Smooth muscle cell of the brain vasculature (primary cell): ENCODE measurements at regions not wholly inside any gene's neighbourhood (a gene's known extent, or its start where the extent isn't known, plus 50 kb on each side); places are given as distances from the start of the nearest gene placed in this dataset.

Experiments
- DNase-seq: peaks from one replicate; pipeline ENCODE4 v3.0.0-alpha.2; 2012; ENCODE audit warnings: low read depth, low spot score

DNA sequence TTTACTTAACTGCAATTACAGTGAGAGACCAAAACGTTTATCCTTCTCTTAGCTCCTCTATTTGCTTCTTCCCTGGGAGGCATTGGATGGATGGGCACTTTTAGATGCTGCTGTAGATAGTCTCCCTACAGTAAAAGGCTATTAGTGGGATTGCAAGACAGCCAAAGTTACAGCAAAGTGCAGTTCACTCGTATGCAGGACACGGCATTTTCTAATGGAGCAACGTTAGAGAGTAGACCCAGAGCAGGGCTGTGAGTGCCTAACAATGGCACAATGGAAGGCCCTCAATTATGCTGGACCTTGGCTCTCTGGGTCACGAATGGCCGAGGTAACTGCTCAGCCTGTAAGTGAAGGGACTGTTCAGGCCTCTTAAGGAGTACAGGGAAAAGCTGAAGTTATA, 605.8 kb upstream of the NOX3 start:
- no peak for DNase-seq

DNA sequence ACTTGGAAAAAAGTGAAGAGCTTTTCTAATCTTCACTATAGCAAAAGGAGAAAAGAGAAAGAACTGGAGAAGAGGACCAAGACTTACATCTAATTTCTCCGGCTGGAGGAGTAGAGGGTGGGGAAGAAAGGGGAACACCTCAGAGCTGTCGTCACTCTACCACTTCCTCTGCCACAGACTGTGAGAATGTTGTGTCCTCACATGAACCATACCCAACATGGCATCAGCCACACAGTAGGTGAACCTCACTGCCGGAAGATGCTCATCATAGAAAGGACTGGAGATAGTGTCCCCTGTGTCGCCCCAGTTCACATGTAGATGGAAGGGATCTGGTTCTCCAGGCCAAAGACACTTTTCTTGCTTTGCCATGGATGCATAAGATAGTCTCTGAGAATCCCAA, 604.4 kb upstream of the NOX3 start:
- DNase-seq: no peak

DNA sequence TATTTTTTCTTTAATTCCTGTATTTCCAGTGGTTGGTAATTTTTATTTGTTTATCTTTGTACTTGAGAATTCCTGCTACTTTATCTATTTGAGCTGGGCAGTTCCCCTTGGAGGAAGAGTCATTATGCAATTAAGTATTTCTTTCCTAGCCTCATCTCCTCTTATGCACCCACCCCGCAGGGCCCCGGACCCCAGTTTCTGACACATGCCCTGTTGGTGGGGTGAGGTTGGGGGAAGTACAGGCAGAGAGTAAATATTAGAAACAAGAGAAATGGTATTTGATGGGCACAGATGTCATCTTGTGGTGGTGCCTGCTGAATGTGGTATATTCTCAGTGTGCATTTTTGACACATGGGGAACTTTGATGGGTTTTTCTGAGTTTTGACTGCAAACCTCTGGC, 602.7 kb upstream of the NOX3 start:
- no peak for DNase-seq

DNA sequence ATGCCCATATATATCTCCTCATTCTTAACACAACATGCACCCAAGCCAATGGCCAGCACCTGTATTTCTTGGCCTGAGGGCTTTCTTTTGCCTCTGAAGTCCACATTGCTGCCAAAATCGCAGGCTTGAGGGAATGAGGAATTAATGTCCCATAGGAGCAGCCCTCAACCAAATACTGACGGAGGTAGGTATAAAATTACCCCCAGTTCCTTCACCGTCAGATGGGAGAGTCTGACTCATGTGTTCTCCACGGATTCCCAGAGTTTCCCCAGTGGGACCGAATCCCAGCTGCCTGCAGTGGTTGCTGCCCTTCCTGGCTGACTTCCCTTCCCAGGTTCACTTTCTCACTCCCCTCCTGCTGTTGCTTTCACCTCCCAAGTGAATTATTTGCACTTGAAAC, 602.2 kb upstream of the NOX3 start:
- no peak for DNase-seq

GRCh38 chr6:156056085-156056484, 600.4 kb upstream of the NOX3 start:
- DNase-seq: no peak

DNA sequence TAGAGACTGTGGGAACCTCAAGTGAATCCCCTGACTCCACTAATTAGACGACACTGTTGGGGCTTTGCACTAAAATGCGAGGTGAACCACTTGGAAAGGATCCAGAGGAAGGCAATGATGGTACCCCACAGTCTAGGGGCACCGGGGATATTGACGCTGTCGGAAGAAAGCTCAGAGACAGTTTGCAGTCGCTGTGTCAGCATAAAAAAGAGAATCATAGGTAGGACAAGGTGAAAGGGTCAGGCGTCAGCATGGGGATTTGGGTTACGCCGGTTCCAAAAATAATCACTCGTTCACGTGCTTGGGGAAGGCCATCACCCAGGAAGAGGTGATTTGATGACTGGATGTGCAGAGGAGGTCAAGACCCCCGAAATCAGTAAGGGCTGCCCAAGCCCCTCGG, 598.0 kb upstream of the NOX3 start:
- no peak for DNase-seq

GRCh38 chr6:156046841-156047449, 591.3 kb upstream of the NOX3 start:
- no peak for DNase-seq

GRCh38 chr6:156046268-156046665, 590.6 kb upstream of the NOX3 start:
- DNase-seq: no peak

DNA sequence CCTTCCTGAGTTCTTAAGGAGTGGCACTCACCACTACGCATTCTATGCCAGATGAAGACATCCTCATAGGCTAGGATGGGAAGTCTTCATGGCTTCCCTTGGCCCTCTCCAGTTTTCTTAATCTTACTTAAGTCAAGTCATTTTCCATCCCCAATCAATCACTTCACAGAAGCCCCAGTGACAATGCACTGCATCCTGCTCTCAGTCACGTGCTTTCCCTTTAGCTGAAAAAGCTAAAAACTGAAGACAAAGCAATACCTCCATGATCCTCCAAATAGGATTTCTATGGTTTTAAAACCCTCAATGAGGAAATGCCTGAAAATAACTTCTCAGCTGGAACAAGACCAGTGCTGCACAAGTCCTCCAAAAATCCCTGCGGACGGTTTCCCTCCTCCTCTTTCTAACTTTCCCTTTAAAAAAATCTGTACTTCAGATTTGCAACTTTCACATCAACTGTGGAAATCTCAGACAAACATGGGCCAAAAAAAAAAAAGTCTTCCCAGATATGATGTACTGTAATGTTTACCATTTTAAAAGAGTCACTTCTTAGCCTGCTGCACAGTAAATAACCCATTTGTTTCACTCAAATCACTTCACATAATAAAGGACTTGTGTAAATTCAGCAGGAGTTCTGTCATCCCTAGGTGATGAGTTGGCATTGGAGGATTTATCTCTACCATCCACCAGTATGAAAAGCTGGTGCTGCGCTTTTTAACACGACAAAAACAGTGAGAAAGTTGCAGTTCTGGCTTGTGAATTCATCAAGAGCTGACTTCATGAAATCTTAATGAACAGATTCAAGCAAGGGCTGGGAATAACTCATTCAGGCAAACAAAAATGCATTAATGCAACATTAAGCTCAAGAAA, 590.0 kb upstream of the NOX3 start:
- no peak for DNase-seq

DNA sequence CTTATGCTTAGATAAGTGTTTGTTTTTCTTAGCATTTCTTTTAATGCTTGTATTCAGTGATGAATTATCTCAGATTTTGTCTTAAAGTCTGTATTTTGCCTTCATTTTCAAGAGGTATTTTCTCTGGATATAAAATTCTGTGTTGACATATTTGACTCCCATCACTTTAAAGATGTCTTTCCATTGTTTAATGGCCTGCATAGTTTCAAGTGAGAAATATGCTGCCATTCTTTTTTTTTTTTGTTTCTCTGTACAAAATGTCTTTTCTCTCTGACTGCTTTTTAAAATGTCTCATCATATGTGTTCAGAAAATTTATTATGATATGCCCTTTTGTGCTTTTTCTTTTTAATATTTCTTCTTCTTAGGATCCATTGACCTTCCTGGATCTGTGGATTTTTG, 578.0 kb upstream of the NOX3 start:
- DNase-seq: no peak

DNA sequence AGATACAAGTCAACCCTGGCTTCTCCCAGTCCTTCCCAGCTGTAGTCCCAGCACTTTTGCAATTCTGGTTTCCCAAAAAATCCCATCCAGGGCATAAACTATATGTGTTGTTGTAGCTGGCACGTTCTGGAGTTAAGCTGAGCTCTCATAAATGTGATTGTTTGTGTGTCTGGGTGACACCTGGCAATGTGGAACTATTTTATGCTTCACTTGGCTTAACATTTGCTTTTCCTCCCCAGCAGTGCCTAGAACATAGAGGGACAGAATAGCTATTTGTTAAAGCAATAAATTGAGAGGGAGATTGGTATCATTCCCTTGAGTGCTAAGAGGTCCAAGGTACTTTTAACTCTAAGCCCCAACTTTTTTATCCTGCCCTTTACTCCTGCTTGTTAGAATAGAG, 575.9 kb upstream of the NOX3 start:
- no peak for DNase-seq

DNA sequence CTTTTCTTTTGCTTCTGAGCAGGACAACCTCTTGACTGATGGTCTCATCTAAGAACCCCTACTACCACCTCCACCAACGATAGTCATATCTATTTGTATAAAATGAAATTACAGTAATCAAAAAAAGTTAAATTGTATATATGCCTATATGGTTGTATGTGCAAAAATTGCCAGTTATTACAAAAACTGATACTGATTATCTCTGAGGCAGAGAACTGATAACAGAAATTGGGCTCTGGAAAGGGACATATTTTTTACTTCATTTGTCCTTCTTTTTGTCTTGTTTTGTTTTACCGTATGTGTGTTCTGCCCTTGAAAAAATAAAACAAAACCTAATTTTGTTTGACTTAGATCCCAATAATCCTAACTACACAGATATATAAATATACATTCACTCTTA, 574.4 kb upstream of the NOX3 start:
- no peak for DNase-seq

DNA sequence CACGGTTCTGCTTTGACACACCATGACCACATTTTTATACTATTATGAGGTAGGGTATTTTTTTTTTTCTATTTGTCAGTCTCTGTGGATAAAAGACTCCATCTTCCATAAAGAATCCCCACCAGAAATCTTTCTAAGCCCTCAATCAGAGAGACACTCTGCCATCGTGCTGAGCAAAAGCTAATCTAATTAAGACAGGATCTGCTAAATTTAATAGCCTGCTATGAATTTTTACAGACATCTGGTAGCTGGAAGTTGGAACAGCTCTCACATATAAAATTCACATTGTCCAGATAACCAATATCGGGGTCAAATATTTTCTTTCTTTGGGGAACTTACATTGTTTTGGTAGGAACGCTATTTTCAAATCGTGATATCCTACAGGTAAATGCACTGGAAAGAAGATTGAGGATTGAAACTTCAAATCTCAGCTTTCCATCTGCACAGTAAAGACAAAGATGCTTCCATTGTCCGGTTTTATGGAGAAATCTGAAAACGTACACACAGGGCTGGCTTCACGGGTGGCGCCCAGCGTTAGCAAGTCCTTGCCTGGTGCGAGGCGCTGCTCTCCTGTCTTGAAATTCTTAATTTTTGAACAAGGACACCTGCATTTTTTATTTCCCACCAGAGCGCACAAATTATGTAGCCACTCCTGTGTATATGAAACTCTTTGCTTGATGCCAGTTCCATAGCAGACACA, 573.8 kb upstream of the NOX3 start:
- no peak for DNase-seq

DNA sequence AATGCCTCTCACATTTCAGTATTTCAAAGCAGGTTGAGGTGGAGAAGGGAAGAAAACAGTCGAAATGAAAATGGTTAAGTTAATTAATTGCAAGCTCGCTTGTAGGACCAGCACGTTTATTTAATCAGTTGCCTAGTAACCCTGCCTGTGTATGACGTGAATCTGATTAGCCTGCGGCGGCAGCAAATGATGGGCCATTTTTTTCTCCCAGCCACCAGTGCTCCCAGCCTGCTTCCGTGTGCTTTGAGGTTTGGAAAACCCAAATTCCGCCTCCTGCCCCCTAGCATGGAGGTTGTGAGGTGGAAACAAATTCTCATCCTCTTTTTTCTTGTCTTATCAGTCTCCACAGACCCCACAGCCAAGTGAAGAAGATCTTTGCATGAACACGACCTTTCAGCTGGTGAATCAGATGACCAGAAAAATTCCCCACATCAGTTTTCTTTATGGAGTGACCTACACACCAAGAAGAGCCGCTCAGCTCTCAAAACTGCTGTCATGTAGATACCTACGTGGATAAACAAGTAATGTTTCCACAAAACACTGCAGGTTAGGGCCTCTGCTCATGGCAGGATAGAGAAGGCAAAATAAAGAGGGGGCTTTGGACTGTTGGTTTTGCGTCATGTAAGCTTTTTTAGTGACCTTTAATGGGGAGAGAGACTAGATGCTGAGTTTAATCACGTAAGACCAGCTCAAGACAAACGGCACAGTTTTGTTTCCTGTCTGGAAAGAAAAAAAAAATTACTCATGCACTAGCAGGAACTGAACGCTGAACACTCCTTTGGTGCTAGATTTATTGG, 572.9 kb upstream of the NOX3 start:
- DNase-seq: no peak

DNA sequence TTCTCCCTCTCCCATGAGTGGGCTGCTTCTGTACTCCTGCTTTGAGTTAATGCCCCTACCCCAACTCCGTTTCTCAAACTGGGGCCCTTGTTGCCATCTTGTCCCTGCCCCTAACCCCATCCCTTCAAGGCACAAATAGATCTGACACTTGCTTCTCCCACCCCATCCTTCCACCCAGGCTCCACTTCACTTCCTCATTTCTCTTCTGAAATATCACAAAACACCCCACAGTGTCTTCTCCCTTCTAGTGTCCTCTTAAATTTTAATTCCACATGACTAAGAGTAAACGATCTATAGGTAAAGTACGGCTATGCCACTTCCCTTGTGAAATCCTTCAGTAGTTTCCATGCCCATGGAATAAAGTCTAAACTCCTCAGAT, 571.6 kb upstream of the NOX3 start:
- DNase-seq: no peak

DNA sequence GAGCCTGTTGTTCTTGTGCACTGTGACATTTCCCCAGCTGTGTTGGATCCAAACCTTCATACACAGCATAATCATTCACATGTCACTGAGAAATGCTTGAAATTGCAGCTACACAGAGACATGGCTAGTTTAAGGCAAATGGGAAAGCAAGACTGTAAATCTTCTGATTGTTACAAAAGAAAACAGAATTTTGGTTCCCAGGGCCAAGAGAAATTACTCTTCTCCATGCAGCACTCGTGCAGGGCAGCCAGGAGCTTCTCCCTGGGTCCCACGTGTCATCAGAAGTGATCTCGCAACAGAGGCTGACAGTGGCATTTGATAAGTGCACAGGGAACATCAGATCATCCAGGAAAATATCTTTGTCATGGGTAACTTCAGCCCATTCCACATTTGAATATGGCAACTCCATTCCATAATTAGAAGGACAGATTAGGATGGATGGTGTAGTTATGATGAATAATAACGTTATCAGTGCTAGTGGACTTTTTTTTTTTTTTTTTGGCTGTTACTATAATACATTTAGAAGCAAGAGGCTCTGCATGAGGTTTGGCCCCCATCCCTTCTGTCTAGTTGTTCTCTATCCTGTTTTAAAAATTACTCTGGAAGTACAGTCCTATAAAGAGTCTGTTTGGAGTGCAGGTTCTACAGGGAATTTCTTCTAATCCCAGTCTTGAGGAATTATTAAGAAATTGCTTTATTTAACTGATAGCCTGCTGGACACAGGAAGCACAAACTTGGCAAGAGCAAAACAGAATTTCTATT, 571.0 kb upstream of the NOX3 start:
- no peak for DNase-seq

GRCh38 chr6:156024339-156024738, 568.7 kb upstream of the NOX3 start:
- no peak for DNase-seq

DNA sequence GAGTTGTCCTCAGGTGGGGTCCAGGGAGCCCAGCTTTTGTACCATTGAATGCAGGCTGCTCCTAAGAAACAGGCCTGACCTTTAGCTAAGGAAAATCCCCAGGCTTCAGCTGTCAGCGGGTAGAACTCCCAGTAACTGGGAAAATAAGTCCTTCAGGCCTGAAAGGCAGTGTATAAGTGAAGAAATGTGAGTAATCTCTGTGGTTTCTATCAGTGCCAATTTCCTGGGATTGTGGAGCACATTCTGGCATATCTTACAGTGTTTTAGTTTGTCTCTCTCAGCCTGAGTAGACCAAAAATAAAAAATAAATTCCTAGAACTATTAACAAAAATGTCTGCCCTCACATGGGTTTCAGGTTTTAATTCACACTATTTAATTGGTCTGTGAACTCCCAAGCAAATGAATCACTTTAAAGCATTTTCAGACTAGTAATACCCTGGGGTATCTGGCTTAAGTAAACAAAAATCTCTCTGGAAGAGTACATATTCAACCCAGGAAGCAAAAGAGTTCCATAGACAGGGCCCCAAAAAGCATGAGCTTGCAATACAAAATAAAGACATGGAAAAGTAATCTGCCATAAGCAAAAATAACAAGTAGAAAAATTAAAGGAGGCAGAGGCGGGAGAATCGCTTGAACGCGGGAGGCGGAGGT, 566.2 kb upstream of the NOX3 start:
- no peak for DNase-seq

- no peak for DNase-seq
Measured at GRCh38 chr6:156017838-156018237, 562.2 kb upstream of the NOX3 start.

DNA sequence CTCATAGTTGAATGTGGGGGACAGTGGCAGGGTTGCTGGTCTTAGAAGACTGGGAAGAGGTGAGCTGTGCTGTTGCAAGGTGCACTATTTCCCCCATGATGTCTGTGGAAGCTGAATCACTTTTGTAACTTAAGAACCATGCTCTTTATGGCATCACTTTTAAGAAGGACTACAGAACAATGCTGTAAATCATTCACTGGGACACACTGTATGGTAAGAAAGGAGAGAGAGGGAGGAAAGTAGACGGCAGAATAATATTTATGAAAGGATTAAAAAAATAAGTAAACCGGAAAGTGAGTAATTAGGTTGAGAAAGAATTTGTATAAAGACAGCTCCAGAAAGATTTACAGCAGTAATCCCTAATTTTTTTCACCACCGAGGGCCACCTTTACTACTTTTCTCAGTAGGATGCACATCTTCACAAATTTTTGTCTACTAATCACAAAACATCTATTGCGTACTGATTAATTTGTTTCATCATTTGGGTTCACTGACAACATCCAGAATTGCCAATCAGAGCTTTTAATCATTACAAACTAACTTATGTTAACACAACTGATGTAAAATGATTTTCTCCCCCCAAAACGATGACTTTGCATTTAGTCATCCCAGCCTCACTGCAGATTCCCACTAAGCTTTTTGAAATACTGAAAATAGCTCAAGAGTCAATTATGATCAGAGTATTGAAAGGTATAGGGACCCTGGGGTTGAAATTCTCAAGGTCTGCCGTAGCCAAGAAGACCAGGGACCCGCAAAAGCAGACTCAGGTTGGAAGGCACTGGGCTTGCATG, 560.7 kb upstream of the NOX3 start:
- DNase-seq: no peak
